Activated naive CD4-positive, alpha-beta T cell treated with anti-CD3 and anti-CD28 coated beads, Interleukin-2, amount 50 U/mL, for 24 hours (primary cell): ENCODE measurements at regions not wholly inside any gene's neighbourhood (a gene's known extent, or its start where the extent isn't known, plus 50 kb on each side); places are given as distances from the start of the nearest gene placed in this dataset.

Experiments used
- H3K27ac Mint-ChIP-seq: one replicate; pipeline ENCODE4 v1.8.0; 2021; ENCODE audit warnings: mild to moderate bottlenecking, mixed read lengths
- H3K27me3 Mint-ChIP-seq: one replicate; pipeline ENCODE4 v1.8.0; 2021; ENCODE audit warnings: mixed read lengths
- H3K36me3 Mint-ChIP-seq: one replicate; pipeline ENCODE4 v1.8.0; 2021; ENCODE audit warnings: mixed read lengths
- H3K4me1 Mint-ChIP-seq: one replicate; pipeline ENCODE4 v1.8.0; 2021; ENCODE audit warnings: mixed read lengths
- H3K4me3 Mint-ChIP-seq: one replicate; pipeline ENCODE4 v1.8.0; 2021; ENCODE audit warnings: mild to moderate bottlenecking, mixed read lengths
- H3K9me3 Mint-ChIP-seq: one replicate; pipeline ENCODE4 v1.8.0; 2021; ENCODE audit warnings: mixed read lengths

GRCh38 chr5:8340261-8340660 lies 471.3 kb downstream of the MTRR start:
- no peaks in the 10 kb centered on the region for H3K9me3 Mint-ChIP-seq
- H3K4me3 Mint-ChIP-seq: no peak overlapping the region
- H3K4me1 Mint-ChIP-seq: no peaks in the 10 kb centered on the region
- H3K36me3 Mint-ChIP-seq: no peaks in the 10 kb centered on the region
- H3K27ac Mint-ChIP-seq: no peak overlapping the region
- H3K27me3 Mint-ChIP-seq: no peaks in the 10 kb centered on the region

- no peak overlapping the region for H3K4me3 Mint-ChIP-seq
- no peaks in the 10 kb centered on the region for H3K4me1 Mint-ChIP-seq
- no peaks in the 10 kb centered on the region for H3K27me3 Mint-ChIP-seq
- no peak overlapping the region for H3K27ac Mint-ChIP-seq
- H3K9me3 Mint-ChIP-seq: no peaks in the 10 kb centered on the region
- H3K36me3 Mint-ChIP-seq: no peaks in the 10 kb centered on the region
Observed at GRCh38 chr5:8340739-8341344, 471.9 kb downstream of the MTRR start.

- H3K9me3 Mint-ChIP-seq: no peaks in the 10 kb centered on the region
- no peaks in the 10 kb centered on the region for H3K4me1 Mint-ChIP-seq
- H3K27ac Mint-ChIP-seq: no peak overlapping the region
- no peaks in the 10 kb centered on the region for H3K27me3 Mint-ChIP-seq
- H3K4me3 Mint-ChIP-seq: no peak overlapping the region
- no peaks in the 10 kb centered on the region for H3K36me3 Mint-ChIP-seq
Observed at GRCh38 chr5:8341406-8341805, 472.5 kb downstream of the MTRR start.

- Mint-ChIP-seq H3K4me3 (no peak overlapping the region), H3K27me3 (no peaks in the 10 kb centered on the region), H3K27ac (no peak overlapping the region)
Observed at GRCh38 chr5:8347984-8348383, 479.0 kb downstream of the MTRR start.

GRCh38 chr5:8349855-8350254 lies 480.9 kb downstream of the MTRR start:
- H3K27ac Mint-ChIP-seq: no peak overlapping the region
- no peaks in the 10 kb centered on the region for H3K27me3 Mint-ChIP-seq
- H3K36me3 Mint-ChIP-seq: no peaks in the 10 kb centered on the region
- no peak overlapping the region for H3K4me3 Mint-ChIP-seq
- no peaks in the 10 kb centered on the region for H3K4me1 Mint-ChIP-seq
- no peaks in the 10 kb centered on the region for H3K9me3 Mint-ChIP-seq

More at GRCh38 chr5:8347984-8348383, 479.0 kb downstream of the MTRR start:
- H3K9me3 Mint-ChIP-seq: no peaks in the 10 kb centered on the region
- no peaks in the 10 kb centered on the region for H3K4me1 Mint-ChIP-seq
- H3K36me3 Mint-ChIP-seq: no peaks in the 10 kb centered on the region

GRCh38 chr5:8350644-8351339 lies 481.8 kb downstream of the MTRR start:
- Mint-ChIP-seq H3K27ac (no peak overlapping the region), H3K4me1 (no peaks in the 10 kb centered on the region), H3K36me3 (no peaks in the 10 kb centered on the region)

GRCh38 chr5:8355981-8356380 lies 487.0 kb downstream of the MTRR start:
- H3K27ac Mint-ChIP-seq: no peak overlapping the region
- H3K9me3 Mint-ChIP-seq: no peaks in the 10 kb centered on the region
- H3K4me3 Mint-ChIP-seq: no peak overlapping the region
- no peaks in the 10 kb centered on the region for H3K4me1 Mint-ChIP-seq
- H3K27me3 Mint-ChIP-seq: no peaks in the 10 kb centered on the region
- no peaks in the 10 kb centered on the region for H3K36me3 Mint-ChIP-seq

More at GRCh38 chr5:8350644-8351339, 481.8 kb downstream of the MTRR start:
- Mint-ChIP-seq H3K4me3 (no peak overlapping the region), H3K27me3 (no peaks in the 10 kb centered on the region), H3K9me3 (no peaks in the 10 kb centered on the region)

GRCh38 chr5:8360012-8360411 lies 491.1 kb downstream of the MTRR start:
- no peaks in the 10 kb centered on the region for H3K36me3 Mint-ChIP-seq
- no peak overlapping the region for H3K4me3 Mint-ChIP-seq
- H3K27ac Mint-ChIP-seq: no peak overlapping the region

GRCh38 chr5:8362495-8362894 lies 493.5 kb downstream of the MTRR start:
- H3K36me3 Mint-ChIP-seq: no peaks in the 10 kb centered on the region

More at GRCh38 chr5:8360012-8360411, 491.1 kb downstream of the MTRR start:
- no peaks in the 10 kb centered on the region for H3K27me3 Mint-ChIP-seq
- H3K9me3 Mint-ChIP-seq: no peaks in the 10 kb centered on the region
- H3K4me1 Mint-ChIP-seq: no peaks in the 10 kb centered on the region

GRCh38 chr5:8363138-8363537 lies 494.2 kb downstream of the MTRR start:
- Mint-ChIP-seq H3K36me3 (no peaks in the 10 kb centered on the region), H3K27me3 (no peaks in the 10 kb centered on the region), H3K9me3 (no peaks in the 10 kb centered on the region), H3K27ac (no peak overlapping the region), H3K4me3 (no peak overlapping the region), H3K4me1 (no peaks in the 10 kb centered on the region)

More at GRCh38 chr5:8362495-8362894, 493.5 kb downstream of the MTRR start:
- no peaks in the 10 kb centered on the region for H3K9me3 Mint-ChIP-seq
- H3K4me3 Mint-ChIP-seq: no peak overlapping the region
- no peaks in the 10 kb centered on the region for H3K27me3 Mint-ChIP-seq
- no peaks in the 10 kb centered on the region for H3K4me1 Mint-ChIP-seq
- H3K27ac Mint-ChIP-seq: no peak overlapping the region

GRCh38 chr5:8366266-8366665 lies 497.3 kb downstream of the MTRR start:
- H3K9me3 Mint-ChIP-seq: no peaks in the 10 kb centered on the region

GRCh38 chr5:8376478-8376877 lies 507.5 kb downstream of the MTRR start:
- H3K27ac Mint-ChIP-seq: no peak overlapping the region
- H3K9me3 Mint-ChIP-seq: peaks cover 12% of the 10 kb centered on the region
- H3K36me3 Mint-ChIP-seq: no peaks in the 10 kb centered on the region
- no peak overlapping the region for H3K4me3 Mint-ChIP-seq
- H3K27me3 Mint-ChIP-seq: no peaks in the 10 kb centered on the region
- no peaks in the 10 kb centered on the region for H3K4me1 Mint-ChIP-seq

More at GRCh38 chr5:8366266-8366665, 497.3 kb downstream of the MTRR start:
- H3K27me3 Mint-ChIP-seq: no peaks in the 10 kb centered on the region
- H3K36me3 Mint-ChIP-seq: no peaks in the 10 kb centered on the region
- no peaks in the 10 kb centered on the region for H3K4me1 Mint-ChIP-seq
- no peak overlapping the region for H3K27ac Mint-ChIP-seq
- no peak overlapping the region for H3K4me3 Mint-ChIP-seq

GRCh38 chr5:8381972-8382371 lies 513.0 kb downstream of the MTRR start:
- no peak overlapping the region for H3K4me3 Mint-ChIP-seq
- H3K36me3 Mint-ChIP-seq: no peaks in the 10 kb centered on the region
- H3K4me1 Mint-ChIP-seq: no peaks in the 10 kb centered on the region
- H3K27ac Mint-ChIP-seq: no peak overlapping the region
- H3K27me3 Mint-ChIP-seq: no peaks in the 10 kb centered on the region
- H3K9me3 Mint-ChIP-seq: peaks cover 7% of the 10 kb centered on the region

GRCh38 chr5:8382456-8382855 lies 513.5 kb downstream of the MTRR start:
- no peaks in the 10 kb centered on the region for H3K36me3 Mint-ChIP-seq
- H3K27me3 Mint-ChIP-seq: no peaks in the 10 kb centered on the region
- no peak overlapping the region for H3K4me3 Mint-ChIP-seq
- H3K9me3 Mint-ChIP-seq: peaks cover 7% of the 10 kb centered on the region
- no peak overlapping the region for H3K27ac Mint-ChIP-seq
- H3K4me1 Mint-ChIP-seq: no peaks in the 10 kb centered on the region

- Mint-ChIP-seq H3K27ac (no peak overlapping the region), H3K9me3 (peaks cover 7% of the 10 kb centered on the region), H3K4me3 (no peak overlapping the region), H3K4me1 (no peaks in the 10 kb centered on the region), H3K27me3 (no peaks in the 10 kb centered on the region), H3K36me3 (no peaks in the 10 kb centered on the region)
Observed at GRCh38 chr5:8383616-8384015, 514.7 kb downstream of the MTRR start.

- H3K9me3 Mint-ChIP-seq: no peaks in the 10 kb centered on the region
- no peak overlapping the region for H3K27ac Mint-ChIP-seq
- H3K27me3 Mint-ChIP-seq: peaks cover 1% of the 10 kb centered on the region
- no peak overlapping the region for H3K4me3 Mint-ChIP-seq
- H3K4me1 Mint-ChIP-seq: no peaks in the 10 kb centered on the region
- H3K36me3 Mint-ChIP-seq: no peaks in the 10 kb centered on the region
Observed at GRCh38 chr5:8386719-8387288, 517.9 kb downstream of the MTRR start.
